Fibroblast of villous mesenchyme (primary cell): ENCODE measurements at regions not wholly inside any gene's neighbourhood (a gene's known extent, or its start where the extent isn't known, plus 50 kb on each side); places are given as distances from the start of the nearest gene placed in this dataset.

Source experiments
- DNase-seq: peaks from one replicate; pipeline ENCODE4 v3.0.0-alpha.2; 2010; ENCODE audit warnings: low read depth
- H3K4me3 ChIP-seq: 2 replicates; pipeline ENCODE4 v1.5.1; 2011; ENCODE audit warnings: low read depth, mild to moderate bottlenecking, low read length
- TF ChIP-seq, protein P1 (sequence below): IDR thresholded peaks from 2 replicates; pipeline ENCODE4 v1.5.1; 2012; ENCODE audit warnings: low read depth, mild to moderate bottlenecking, low read length; ENCODE audit not compliant: insufficient read depth

DNA sequence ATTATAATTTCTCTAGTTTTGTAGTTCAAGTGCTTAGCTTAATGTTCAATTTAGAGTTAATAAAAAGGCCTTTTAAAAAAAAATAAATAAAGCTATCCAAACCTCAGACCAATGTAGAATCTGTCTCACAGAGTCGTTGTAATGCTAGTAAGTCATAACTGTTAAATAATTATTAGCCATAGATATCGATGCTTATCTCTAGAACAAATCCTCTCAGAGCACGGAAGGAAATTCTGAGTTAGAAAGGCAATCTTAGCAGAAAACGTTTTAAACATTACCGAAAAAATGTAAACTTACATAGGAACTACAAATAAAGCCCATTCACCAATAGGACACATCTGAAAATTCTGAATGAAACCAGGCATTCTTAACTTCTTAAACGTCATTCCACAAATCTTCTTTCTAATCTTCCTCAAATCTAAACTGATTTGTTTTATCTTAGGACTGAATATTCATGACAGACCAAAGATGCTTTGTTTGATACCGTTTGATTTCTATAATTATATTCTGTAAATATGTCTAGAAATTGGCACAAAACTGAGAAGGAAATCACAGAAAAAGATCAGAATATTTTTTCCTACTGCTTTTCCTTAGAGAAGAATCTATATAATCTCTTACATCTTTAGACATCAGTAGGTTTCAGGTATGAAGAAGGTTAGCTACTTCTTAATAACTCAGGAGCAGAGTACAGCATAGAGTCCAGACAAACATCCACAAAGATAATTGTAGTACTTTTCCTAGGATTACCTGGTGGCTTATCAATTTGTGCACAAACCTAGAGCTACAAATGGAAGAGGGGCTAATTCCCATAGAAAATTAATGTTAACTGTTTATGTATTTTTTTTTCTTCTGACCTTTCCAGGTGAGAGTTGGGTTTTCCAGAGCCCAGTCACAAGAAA lies 140.7 kb downstream of the BTC start:
- no peak overlapping the region for H3K4me3 ChIP-seq
- TF ChIP-seq, protein P1, sequence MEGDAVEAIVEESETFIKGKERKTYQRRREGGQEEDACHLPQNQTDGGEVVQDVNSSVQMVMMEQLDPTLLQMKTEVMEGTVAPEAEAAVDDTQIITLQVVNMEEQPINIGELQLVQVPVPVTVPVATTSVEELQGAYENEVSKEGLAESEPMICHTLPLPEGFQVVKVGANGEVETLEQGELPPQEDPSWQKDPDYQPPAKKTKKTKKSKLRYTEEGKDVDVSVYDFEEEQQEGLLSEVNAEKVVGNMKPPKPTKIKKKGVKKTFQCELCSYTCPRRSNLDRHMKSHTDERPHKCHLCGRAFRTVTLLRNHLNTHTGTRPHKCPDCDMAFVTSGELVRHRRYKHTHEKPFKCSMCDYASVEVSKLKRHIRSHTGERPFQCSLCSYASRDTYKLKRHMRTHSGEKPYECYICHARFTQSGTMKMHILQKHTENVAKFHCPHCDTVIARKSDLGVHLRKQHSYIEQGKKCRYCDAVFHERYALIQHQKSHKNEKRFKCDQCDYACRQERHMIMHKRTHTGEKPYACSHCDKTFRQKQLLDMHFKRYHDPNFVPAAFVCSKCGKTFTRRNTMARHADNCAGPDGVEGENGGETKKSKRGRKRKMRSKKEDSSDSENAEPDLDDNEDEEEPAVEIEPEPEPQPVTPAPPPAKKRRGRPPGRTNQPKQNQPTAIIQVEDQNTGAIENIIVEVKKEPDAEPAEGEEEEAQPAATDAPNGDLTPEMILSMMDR, result no peak
- DNase-seq, result no peak

DNA sequence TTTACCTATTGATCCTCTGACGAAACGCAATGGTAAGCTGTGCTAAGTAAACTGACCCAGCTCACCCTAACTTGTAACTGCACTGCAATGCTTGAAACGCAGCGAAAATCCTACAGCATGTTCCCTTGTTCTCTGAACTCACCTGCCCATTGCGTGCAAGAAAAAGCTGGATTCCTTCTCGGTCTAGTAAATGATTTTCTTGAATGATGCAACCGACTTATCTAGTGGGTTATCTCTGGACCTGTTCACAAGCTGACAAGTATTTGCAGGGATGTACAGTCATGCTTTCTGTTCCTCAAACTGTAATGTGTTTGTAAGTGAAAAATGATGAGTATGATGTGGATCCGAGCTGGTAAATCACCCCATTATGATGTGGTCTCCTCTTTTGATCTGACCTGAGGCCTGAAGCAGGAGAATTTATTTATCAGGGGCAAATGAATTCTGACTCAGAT lies 140.1 kb downstream of the BTC start:
- peak; percentile 51 for DNase-seq
- TF ChIP-seq, protein P1, result no peak

DNA sequence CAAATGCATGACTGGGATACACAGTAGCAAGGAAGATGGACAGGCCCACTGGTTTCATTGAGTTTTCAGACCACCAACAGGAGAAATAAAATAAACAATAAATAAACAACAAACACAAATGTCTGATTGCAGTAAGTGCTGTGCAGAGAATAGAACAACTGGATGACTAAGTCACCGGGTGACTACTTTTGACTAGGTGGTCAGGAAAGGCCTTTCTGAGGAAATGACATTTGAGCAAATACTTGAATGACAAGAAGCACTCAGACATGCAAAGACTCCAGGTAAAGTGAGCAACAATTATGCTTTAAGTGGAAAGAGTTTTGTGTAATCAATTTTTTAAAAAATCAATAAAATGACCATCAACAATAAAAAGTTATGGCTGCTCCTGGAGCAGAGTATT lies 137.7 kb downstream of the BTC start:
- no peak for DNase-seq
- TF ChIP-seq, protein P1, result no peak

More for the DNA sequence above, 140.1 kb downstream of the BTC start:
- H3K4me3 ChIP-seq, result no peak overlapping the region

DNA sequence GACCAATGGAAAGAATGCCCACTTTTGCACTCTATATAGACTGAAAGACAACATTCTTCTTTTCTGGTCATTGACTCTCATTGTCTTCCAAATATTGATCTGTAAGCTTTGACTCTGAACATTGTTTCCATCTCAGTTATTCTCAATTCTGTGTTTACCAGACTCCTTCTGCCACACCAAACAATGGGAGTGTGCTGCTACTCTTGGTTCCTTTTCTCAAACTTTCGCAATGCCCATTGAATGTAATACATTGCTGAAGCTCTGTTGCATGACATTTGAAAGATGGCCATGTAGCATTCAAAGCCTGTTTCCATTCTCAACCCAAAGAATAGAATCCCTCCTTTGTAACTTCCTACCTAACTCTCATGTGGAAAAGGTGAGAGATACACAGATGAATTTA lies 136.2 kb downstream of the BTC start:
- no peak for DNase-seq
- H3K4me3 ChIP-seq, result no peak overlapping the region
- TF ChIP-seq, protein P1, result no peak

More for the DNA sequence above, 137.7 kb downstream of the BTC start:
- no peak overlapping the region for H3K4me3 ChIP-seq

DNA sequence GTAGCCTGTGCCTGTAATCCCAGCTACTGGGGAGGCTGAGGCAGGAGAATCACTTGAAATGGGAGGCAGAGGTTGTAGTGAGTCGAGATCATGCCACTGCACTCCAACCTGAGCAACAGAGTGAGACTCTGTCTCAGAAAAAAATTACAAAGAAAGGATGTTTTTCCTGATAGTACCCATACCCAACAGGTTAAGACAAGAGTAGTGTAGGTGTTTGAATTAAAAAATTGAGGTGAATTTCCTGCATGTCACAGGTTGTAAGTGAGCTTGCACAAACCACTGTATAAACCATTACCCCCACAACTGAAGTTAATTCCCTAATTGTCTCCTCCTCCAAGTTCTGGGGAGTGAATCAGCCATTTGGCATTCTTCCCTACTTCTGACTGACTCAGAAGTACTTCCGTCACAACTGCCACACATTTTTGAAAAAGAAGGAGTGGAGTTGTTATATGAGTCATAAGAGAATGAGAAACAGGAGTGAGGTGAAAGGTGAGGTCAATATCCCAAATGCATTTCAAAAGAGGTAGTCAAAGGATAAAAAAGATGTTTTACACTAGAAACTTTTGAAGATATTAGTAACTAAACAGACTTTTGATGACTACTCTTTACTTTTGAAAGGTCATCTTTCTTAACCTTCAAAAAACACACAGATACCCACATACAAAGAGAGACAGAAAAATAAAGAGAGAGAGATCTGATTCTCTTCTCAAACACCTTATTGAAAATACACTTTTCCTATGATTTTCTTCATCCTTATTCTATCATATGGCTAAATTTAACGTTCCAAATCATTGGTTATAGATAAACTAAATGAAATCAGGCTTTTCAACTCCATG lies 134.5 kb downstream of the BTC start:
- DNase-seq, result peak; percentile 99
- H3K4me3 ChIP-seq, result no peak overlapping the region

DNA sequence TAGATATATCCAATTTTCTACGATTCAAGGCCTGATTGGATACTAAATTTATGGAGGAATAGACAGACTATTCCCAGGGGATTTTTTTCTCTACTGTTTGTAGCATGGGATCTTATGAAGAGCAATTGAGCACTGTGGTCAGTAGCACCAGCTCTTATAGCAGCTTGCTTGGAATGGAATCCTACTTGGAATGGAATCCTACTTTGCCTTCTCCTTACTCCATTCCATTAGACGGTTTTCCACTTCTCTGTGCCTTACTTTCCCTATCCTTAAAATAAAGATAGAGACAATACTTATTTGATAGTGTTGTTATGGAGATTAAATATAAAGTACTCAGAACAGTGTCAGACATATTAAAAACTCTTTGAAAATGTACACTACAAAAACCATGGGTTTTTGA lies 133.5 kb downstream of the BTC start:
- no peak overlapping the region for H3K4me3 ChIP-seq
- no peak for DNase-seq
- TF ChIP-seq, protein P1, result no peak

More for the DNA sequence above, 134.5 kb downstream of the BTC start:
- TF ChIP-seq, protein P1, result no peak
